GM19372 (cell line): ENCODE measurements at regions not wholly inside any gene's neighbourhood (a gene's known extent, or its start where the extent isn't known, plus 50 kb on each side); places are given as distances from the start of the nearest gene placed in this dataset.
"Not testable (repeated sequence)": the region's sequence is repeated elsewhere in the genome, so short reads cannot be mapped to it uniquely, and the experiment has no call there.

ENCODE experiments used
- ATAC-seq: cut with Tn5 transposase; IDR thresholded peaks from one replicate; pipeline ENCODE4 v1.9.1; 2021; ENCODE audit warnings: mild to moderate bottlenecking, low read depth, moderate library complexity; ENCODE audit not compliant: unreplicated experiment

DNA sequence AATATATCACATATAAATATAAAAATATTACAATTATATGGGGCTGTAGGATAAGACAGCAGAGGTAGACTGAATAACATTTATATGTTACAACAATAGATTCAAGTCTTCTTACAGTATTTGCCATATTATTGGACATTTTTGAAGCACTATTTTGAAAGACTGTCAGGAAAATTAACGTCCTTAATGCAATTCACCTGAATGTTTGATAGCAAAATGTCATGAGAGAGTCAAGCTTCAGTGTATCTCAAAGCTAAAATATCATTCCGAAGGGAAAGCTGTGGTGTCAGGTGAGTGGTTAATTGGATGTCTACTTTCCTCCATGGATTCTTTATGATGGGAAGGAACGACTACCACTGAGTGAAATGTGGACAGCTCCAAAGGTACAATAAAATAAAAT lies 1004.0 kb downstream of the HACE1 start:
- no peak for ATAC-seq

DNA sequence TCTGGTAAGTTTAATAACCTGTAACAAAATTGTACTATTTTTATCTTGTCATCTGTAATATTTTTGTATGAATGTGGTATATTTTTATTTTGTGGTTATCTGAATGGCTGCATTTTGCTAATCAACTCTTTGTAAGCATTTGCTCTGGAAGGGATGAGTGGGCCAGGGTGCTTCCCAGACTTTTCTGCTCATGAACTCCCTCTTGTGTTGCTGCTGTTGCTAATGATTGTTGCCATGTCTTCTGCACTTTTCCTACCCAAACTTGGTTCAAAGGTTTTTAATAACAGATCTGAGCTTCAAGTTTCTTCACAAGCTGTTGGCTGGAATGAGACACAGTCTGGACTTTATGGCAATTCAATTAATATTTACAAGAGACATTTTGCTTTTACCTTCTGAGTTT lies 1005.7 kb downstream of the HACE1 start:
- no peak for ATAC-seq

DNA sequence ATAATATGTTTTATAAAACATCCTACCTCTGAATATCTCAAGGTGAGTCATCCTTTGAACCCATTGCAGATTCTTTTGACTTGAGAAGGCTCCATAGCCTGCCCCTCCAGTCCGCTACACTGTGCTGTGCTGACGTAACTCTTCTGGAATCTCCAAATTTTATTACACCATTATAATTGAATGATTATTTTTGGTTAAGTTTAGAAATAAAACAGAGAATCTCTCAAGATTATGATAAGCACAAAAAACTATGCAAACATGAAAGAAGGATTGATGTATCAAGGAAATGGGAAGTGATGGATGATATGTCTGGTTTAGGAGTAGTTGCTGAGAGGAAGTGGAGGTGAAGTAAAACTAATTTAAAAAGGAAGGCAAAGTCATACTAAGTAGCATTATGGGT lies 1021.3 kb downstream of the HACE1 start:
- ATAC-seq, result no peak

DNA sequence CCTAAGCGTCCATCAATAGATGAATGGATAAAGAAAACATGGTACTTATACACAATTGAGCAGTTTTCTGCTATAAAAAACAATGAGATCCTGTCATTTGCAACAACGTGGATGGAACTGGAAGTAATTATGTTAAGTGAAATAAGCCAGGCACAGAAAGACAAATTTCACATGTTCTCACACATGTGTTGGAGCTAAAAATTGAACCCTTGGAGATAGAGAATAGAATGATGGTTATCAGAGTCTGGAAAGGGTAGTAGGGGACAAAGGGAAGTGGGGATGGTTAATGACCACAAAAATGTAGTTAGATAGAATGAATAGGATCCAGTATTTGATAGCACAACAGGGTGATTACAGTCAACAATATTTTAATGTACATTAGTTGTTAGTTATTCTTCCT lies 1033.5 kb downstream of the HACE1 start:
- ATAC-seq, result no peak

DNA sequence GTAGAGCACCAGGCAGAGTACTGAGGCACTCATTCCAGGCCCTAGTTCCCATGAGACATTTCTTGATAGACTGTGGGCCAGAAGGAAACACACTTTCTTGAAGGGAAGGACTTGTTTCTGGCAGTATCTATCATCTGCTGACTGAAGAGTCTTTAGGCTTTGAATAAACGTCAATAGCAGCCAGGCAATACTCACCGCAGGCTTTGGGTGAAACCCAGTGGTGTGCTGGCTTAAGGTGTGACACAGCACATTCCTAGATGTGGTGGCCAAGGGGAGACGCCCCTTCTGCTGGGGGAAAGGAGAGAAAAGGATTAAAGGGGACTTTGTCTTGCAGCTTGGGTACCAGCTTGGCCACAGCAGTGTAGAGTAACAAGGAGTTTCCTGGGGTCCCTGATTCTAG lies 1039.6 kb downstream of the HACE1 start:
- no peak for ATAC-seq

DNA sequence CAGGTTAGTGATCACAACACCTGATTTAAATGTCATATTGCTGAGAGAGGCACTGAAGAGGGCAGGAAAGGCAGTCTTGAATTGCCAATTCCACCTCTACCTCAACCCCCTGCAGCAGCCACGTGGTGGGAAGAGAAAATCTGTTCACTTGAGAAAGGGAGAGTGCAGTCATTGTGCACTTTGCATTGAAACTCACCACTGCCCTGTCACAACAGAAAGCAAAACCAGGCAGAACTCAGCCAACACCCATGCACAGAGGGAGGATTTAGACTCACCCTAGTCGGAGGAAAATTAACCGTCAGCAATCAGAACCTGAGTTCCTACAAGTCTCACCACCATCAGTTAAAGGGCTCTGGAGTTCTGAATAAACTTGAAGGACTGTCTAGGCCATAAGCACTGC lies 1040.2 kb downstream of the HACE1 start:
- no peak for ATAC-seq

DNA sequence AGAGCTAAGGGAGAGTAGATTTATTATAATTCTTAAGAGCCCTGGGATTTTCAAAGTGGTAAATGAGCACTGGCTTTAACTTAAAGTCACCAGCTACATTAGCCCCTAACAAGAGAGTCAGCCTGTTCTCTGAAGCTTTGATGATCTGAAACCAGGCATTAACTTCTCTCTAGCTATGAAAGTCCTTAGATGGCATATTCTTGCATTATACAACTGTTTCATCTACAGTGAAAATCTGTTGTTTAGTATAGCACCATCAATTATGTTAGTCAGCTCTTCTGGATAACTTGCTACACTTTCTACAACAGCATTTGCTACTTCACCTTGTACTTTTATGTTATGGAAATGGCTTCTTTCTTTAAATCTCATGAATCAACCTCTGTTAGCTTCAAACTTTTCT lies 1046.7 kb downstream of the HACE1 start:
- ATAC-seq, result no peak

DNA sequence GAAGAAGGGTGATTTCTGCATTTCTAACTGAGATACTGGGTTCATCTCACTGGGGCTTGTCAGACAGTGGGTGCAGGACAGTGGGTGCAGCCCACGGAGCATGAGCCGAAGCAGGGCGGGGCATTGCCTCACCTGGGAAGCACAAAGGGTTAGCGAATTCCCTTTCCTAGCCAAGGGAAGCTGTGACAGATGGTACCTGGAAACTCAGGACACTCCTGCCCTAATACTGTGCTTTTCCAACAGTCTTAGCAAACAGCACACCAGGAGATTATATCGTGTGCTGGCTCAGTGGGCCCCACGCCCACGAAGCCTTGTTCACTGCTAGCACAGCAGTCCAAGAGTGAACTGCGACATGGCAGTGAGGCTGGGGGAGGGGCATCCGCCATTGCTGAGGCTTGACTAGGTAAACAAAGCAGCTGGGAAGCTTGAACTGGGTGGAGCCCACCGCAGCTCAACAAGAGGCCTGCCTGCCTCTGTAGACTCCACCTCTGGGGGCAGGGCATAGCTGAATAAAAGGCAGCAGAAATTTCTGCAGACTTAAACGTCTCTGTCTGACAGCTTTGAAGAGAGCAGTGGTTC lies 1057.7 kb downstream of the HACE1 start:
- not testable (repeated sequence) for ATAC-seq

DNA sequence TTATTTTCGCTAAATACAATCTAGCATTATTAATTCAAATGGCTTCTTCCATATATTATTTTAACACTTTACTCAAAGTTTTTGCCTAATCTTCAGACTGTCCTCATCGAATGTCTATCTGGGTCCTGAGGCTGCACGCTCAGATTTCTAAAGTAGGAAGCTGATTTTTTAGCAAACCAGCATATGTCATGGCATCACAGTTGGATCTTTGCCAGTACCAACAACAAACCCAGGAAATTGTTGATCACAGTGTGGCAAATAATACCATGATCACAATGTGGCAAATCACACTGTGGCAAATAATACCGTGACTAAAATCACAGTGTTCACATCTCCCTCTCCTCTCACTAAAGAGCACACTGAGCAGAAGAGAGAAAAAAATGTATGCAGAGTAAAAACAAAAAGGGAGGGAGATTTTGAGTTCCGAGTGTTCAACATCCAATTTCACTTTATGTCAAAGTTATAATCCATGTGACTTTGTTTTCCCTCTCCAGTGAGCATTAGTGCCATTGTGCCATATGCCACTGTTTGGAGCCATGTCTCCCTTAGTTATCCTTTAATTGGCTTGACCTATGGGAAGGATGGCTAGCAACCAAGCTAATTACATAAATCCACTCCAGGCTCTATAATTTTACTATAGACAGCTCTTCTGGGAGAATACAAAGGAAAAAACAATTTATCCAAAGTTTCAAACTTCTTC lies 1059.6 kb downstream of the HACE1 start:
- ATAC-seq, result no peak

DNA sequence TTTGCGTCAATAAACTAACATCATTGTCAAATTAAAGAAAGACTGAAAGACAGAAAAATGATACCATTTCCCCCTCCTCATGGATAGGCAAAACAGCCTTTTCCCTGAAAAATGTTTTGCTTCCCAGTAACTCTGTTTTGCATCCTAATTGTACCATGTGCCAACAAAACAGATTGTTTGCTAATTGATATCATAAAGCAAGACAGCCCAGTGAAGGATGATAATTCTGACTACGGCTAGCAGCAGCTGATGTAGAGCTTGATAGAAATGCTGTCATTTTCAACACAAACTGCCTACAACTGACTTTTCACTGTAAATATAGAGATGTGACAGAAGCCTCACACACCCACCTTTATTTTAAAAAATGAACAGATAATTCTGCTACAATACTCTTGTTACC lies 1061.6 kb downstream of the HACE1 start:
- no peak for ATAC-seq

DNA sequence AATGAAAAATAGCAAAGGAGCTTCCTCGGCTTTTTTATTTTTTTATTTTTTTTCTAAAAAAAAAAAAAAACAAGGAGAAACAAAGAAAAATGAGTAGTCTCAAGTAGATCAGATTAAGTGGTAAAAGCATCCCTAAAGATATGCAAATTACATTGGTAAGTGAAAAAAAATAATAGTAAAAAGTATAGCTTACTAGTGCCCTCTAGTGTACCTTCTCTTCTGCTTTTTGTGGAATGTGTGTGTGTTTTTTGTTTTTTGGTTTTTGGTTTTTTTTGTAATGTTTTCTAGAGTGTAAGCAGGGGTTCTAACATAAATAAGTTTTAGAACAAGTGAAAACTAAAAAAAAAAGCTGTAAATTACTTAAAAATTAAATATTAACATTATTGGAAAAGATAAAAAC lies 1062.0 kb downstream of the HACE1 start:
- ATAC-seq, result no peak

DNA sequence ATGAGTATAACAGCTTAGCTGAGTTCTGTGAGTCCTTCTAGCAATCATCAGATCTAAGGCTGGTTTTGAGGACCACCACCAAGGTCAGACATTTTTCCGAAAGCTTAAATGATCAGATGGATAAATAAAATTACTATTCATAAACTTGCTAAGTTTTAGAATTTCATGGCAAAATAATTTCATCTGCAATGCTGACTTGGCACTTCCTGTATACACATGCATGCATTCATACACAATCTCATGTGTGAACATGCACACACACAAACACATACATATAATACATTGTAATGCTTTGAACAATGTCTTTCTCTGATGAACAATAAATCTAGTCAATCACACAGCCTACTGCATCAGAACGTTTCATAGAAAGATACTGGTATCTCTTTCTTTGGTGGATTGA lies 1068.3 kb downstream of the HACE1 start:
- ATAC-seq, result no peak

DNA sequence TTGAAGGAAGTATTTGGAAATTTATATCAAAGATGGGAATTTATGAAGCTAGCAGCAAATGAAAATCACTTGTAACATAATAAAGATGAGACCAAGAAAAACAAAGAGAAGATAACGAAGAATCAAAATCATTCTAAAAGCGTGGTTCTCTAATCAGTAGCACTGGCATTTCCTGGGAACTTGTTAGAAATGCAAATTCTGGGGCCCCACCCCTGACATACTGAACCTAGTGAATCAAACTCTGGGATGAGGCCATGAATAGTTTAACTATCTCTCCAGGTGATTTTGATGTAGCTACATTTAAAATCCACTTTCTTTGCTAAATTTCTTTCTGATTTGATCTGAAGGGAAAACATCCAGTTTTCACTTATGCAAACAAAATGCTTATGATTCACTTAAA lies 1075.6 kb downstream of the HACE1 start:
- ATAC-seq, result no peak

DNA sequence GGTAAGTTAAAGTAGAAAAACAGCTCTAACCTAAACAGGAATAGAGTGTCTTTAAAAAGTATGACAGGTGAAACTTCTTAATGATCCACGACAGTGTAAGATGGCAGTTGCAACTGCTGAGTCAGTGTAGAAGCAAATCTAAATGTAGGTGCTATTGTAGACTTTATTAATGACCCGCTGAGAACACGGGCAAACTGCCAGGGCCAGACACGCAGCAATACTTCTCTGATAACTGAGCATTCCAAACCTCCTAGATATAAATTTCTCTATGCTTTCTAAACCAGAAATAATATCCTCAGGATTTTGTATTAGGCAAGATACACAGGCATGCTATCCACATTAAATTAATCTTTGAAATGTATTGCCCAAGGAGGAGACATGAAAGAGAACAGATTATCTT lies 1076.4 kb downstream of the HACE1 start:
- no peak for ATAC-seq

DNA sequence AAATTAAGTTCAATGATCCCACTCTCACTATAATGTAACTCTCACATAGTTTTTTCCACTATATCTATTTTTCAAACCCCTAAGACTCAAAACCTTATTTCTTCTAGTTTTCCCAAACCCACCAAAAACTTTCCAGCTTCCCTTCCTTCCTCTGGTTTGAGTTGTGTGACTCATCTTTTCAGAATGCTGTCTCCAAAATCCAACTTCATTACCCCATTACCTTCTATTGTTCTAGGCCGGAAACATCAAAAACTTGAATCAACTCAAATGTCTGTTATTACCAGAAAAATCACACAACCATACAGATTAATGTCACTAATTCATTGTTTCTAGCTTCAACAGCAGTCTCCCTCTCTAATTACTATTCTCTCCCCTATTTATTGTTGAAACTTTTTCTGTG lies 1090.3 kb downstream of the HACE1 start:
- ATAC-seq, result no peak

DNA sequence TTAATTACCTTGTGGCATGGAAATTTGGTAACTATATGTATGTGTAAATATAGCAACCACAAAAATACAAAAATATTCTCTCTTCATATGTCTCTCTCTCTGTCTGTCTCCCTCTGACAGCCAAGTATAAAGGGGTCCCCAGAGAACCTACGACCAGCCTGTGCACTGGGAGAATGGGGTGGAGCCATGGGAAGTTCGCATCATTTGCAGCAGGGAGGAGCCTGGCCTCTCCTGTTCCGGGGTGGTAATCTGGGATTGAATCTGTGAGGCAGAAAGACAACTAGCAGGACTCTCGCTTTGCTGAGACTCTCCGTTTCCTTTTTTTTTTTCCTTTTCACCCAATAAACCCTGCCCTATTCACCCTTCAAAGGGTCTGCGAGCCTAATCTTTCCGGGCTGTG lies 1109.1 kb downstream of the HACE1 start:
- no peak for ATAC-seq

DNA sequence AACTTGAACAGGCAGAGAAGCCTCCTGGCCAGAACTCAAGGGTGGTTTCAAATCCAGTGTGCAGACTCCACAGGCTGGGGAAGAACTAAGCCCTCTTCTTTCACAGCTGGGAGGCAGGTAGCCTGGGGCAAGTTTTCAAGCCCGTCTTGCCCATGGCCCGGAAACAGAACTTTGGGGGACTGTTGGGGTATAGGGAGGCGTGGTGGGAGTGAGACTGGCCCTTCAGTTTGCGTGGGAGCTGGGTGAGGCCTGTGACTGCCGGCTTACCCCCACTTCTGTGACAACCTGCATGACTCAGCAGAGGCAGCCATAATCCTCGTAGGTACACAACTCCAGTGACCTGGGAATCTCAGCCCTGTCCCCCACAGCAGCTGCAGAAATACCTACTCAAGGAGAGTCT lies 1125.7 kb downstream of the HACE1 start:
- no peak for ATAC-seq

DNA sequence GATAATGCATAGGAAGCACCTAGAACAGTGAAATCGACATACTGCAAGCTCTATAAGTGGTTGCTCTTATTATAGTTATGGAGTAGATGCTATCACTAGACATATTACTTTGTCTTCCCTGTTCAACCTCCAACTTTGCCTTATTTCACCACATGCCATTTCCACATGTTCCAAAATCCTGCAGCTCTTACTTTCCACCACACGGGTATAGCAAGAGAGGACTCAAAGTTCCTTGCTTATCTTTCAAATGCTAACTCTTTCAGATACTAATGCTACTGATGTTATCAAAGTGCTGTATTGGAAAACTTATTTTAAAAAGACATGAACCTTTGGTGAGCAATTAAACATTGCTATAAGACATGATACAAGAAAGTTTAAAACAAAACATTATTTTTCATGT lies 1130.1 kb downstream of the HACE1 start:
- ATAC-seq, result no peak

DNA sequence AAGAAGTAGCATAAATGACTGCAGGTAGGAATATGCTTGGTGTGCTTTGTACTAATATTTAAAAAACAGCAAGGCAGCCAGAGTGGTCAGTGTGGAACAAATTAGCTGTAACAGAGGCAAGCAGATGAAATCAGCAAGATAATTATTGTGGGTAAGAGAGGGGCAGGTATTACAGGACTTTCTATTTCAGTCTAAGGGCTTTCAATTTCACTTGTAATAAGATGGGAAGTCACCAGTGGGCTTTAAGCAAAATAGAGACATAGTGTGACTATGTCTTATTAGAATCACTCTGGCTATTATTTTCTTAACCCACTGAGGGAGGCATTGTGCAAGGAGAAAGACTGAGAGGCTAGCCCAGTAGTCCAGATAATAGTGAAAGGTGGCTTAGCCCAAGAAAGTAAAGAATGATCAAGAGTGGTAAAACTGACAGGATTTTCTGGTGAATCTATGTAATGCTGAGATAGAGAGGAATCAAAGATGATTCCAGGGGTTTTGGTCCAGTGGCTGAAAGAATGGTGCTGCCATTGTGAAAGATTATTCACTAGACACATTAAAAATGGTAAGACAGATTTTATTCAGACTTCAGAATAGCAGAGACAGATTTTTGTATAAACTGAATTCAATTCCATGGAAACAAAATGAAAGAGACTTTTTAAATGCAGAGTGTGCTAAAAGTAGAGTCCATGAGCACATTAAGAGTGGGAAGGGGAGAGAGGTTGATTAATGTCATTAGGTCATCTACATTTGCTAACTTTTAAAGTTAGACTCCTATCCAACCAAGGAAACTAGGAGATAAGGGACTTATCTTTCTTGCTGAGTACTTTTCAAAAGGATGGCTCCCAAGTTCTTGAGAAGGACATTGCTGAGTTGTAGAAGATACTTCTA lies 1136.0 kb downstream of the HACE1 start:
- no peak for ATAC-seq

DNA sequence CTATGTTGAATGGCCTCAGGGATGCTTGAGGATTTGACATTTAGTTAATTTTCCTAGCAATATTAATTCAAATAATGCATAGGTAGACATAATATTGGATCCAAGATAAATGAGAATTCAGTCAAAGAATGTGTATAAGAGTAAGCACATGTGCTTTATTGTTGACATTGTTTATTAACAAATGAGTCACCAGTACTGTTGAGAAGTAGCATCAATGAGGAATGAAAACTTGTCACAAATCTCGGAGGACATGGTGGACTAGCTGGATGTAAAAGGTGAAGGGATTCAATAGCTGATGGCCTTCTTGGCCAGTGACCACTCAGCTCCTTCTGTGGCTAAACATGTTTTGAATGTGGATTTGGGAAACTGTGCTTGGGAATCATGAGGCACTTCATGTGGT lies 1137.0 kb downstream of the HACE1 start:
- no peak for ATAC-seq

DNA sequence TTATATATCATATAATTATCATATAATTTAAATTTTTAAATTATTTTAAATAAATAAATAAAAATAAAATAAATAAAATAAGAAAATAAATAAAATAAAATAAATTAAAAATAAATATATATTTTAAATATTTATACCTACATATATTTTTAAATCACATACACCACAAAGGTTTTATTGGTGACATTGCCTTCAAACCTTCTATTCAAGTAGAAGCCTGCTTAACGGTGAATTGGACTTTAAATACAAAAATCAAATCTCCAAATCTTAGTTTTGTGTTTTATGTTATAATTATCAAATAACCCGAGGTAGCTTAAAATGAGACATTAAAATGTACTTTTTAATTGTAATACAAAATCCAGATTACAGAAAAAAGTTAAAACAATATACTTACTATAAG lies 1137.8 kb downstream of the HACE1 start:
- no peak for ATAC-seq

DNA sequence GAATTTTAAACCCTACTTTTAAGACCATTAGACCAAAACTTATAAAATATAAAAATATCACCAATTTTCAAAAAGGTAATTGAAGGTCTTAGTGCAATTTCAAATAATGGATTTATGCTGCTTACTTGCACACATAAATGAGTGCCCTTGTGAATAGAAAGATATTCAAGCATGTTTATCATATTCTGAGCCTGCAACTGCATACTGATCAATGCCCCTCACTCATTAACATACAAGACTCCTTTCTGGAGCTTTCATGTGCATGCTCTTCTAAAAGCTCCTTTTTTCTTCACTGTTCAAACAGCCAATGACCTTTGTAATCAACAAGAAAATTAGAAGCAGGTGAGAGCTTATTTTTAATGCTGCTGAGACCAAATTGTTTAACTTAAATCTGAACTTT lies 1139.3 kb downstream of the HACE1 start:
- ATAC-seq, result no peak
